ENCODE measurements at regions not wholly inside any gene's neighbourhood (a gene's known extent, or its start where the extent isn't known, plus 50 kb on each side); places are given as distances from the start of the nearest gene placed in this dataset.

DNA sequence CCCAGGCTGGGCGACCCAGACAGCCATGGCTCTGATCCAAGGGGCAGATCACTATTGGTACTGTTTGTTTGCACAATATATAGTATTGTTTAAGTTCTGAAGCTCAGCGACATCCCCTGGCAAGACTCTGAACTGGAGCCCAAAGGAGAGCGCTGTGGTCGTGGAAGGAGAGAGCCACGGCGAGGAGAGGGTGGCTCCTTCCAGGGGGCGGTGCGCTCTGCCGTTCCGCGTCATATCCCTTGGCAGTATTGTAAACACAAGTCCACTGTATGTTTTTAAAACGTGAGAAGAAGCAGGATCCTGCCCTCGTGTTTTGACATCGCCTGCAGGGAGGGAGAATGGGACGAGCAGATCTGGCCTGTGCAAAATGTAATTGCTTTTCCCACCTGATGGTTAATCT, 185.5 kb downstream of the RAB28 start:
- DNase-seq (ENCODE audit: low read depth) = no peak
- TF ChIP-seq, protein P1, sequence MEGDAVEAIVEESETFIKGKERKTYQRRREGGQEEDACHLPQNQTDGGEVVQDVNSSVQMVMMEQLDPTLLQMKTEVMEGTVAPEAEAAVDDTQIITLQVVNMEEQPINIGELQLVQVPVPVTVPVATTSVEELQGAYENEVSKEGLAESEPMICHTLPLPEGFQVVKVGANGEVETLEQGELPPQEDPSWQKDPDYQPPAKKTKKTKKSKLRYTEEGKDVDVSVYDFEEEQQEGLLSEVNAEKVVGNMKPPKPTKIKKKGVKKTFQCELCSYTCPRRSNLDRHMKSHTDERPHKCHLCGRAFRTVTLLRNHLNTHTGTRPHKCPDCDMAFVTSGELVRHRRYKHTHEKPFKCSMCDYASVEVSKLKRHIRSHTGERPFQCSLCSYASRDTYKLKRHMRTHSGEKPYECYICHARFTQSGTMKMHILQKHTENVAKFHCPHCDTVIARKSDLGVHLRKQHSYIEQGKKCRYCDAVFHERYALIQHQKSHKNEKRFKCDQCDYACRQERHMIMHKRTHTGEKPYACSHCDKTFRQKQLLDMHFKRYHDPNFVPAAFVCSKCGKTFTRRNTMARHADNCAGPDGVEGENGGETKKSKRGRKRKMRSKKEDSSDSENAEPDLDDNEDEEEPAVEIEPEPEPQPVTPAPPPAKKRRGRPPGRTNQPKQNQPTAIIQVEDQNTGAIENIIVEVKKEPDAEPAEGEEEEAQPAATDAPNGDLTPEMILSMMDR (conservative IDR thresholded peaks at IDR 0.05; ENCODE audit: low read depth, low read length) = peak; percentile 31
- peak overlapping the region; percentile 48 for H3K4me3 ChIP-seq (ENCODE audit: low read depth, low read length)

- no peak for DNase-seq (ENCODE audit: low read depth)
- no peak overlapping the region for H3K4me3 ChIP-seq (ENCODE audit: low read depth, low read length)
- TF ChIP-seq, protein P1 (conservative IDR thresholded peaks at IDR 0.05; ENCODE audit: low read depth, low read length) = no peak
These were observed 187.2 kb downstream of the RAB28 start for GRCh38 chr4:13296986-13297385.

DNA sequence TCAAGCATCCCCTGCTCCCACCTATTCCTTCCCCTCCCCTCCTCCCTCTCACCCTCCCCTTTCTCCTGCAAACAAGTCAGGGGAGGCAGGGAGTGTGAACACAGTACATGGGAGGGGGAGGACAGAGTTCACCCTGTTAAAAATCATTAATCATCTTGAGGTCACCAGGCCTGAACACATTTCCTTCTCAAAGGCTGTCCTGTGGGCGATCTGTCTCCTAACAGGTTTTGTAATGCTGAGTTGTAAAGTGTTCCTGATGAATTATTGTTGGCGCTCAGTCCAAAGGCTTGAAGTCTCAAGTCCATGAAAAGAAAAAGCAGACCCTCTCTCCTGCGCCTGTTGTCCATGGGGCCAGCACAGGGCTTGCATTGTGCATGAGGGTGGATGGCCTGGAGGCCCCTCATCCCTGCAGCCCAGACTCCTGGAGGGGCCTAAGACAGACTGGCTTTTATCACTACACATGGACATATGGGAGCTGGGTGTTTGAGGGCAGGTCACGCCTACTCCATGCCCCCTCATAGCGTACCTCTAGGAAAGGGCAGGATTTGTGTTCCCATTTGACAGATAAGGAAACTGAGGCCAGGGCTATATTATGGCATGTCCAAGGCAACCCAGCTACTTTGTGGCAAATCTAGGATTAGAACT, 189.1 kb downstream of the RAB28 start:
- TF ChIP-seq, protein P1 (conservative IDR thresholded peaks at IDR 0.05; ENCODE audit: low read depth, low read length) = no peak
- DNase-seq (ENCODE audit: low read depth) = peak; percentile 3
- no peak overlapping the region for H3K4me3 ChIP-seq (ENCODE audit: low read depth, low read length)

- TF ChIP-seq, protein P1 (conservative IDR thresholded peaks at IDR 0.05; ENCODE audit: low read depth, low read length) = no peak
- no peak overlapping the region for H3K4me3 ChIP-seq (ENCODE audit: low read depth, low read length)
- no peak for DNase-seq (ENCODE audit: low read depth)
These were observed 191.8 kb downstream of the RAB28 start for GRCh38 chr4:13292372-13292771.

DNA sequence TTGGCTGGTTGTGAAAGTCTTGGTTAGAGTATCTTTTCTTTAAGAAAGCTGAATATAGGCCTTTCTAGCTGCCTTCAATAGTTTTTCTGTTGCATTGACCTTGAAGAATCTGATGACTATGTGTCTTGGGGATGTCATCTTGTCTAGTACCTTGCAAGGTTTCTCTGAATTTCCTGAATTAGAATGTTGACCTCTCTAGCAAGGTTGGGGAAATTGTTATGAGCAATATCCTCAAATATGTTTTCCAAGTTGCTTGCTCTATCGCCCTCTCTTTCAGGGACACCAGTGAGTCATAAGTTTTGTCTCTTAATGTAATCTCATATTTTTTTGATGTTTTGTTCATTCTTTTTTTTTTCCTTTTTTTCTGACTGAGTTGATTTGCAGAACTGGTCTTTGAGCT, 194.7 kb downstream of the RAB28 start:
- TF ChIP-seq, protein P1 (conservative IDR thresholded peaks at IDR 0.05; ENCODE audit: low read depth, low read length) = no peak
- DNase-seq (ENCODE audit: low read depth) = no peak
- H3K4me3 ChIP-seq (ENCODE audit: low read depth, low read length) = no peak overlapping the region

- DNase-seq (ENCODE audit: low read depth) = no peak
- H3K4me3 ChIP-seq (ENCODE audit: low read depth, low read length) = no peak overlapping the region
- TF ChIP-seq, protein P1 (conservative IDR thresholded peaks at IDR 0.05; ENCODE audit: low read depth, low read length) = no peak
These were observed 198.8 kb downstream of the RAB28 start for GRCh38 chr4:13285336-13285735.

GRCh38 chr4:13284932-13285331, 199.2 kb downstream of the RAB28 start:
- TF ChIP-seq, protein P1 (conservative IDR thresholded peaks at IDR 0.05; ENCODE audit: low read depth, low read length) = no peak
- DNase-seq (ENCODE audit: low read depth) = no peak
- no peak overlapping the region for H3K4me3 ChIP-seq (ENCODE audit: low read depth, low read length)

Data from epithelial cell of proximal tubule (primary cell).